SK-N-MC (cell line): ENCODE measurements at regions not wholly inside any gene's neighbourhood (a gene's known extent, or its start where the extent isn't known, plus 50 kb on each side); places are given as distances from the start of the nearest gene placed in this dataset.

Experiments
- DNase-seq: peaks from one replicate; pipeline ENCODE4 v3.0.0-alpha.2; 2011; ENCODE audit warnings: low read depth, low spot score
- H3K27ac ChIP-seq: fragments of 200-600 bp; sonication (generic); 2 replicates; pipeline ENCODE4 v1.5.1; 2016; ENCODE audit warnings: mixed run types
- H3K36me3 ChIP-seq: fragments of 200-600 bp; sonication (generic); 2 replicates; pipeline ENCODE4 v1.6.1; 2017; ENCODE audit warnings: antibody characterized with exemption, low read length, mixed read lengths; ENCODE audit not compliant: insufficient read depth
- H3K4me3 ChIP-seq: fragments of 200-600 bp; sonication (generic); 2 replicates; pipeline ENCODE4 v1.5.1; 2016
- H3K9ac ChIP-seq: fragments of 200-600 bp; sonication (generic); 2 replicates; pipeline ENCODE4 v1.8.0; 2017; ENCODE audit warnings: mixed run types, mixed read lengths; ENCODE audit not compliant: insufficient read length
- H3K9me3 ChIP-seq: fragments of 200-600 bp; sonication (generic); 2 replicates; pipeline ENCODE4 v1.6.1; 2017; ENCODE audit warnings: low read depth, mild to moderate bottlenecking, antibody characterized with exemption, low read length, moderate library complexity, mixed read lengths
- EZH2 ChIP-seq: fragments of 200-600 bp; sonication (generic); IDR thresholded peaks from one replicate; pipeline ENCODE4 v1.6.1; 2017; ENCODE audit warnings: antibody characterized with exemption
- FOXP2 ChIP-seq: optimal IDR thresholded peaks from 2 replicates; pipeline ENCODE3; 2011; ENCODE audit warnings: mild to moderate bottlenecking, moderate library complexity; ENCODE audit not compliant: insufficient read depth; ENCODE audit errors: extremely low read length, control extremely low read depth
- POLR2AphosphoS5 ChIP-seq: IDR thresholded peaks from 2 replicates; pipeline ENCODE4 v1.6.1; 2012; ENCODE audit warnings: mild to moderate bottlenecking, low read depth, low read length, borderline replicate concordance

GRCh38 chr2:8388781-8389180 is 293.1 kb upstream of the ID2 start:
- Histone ChIP-seq H3K9me3 (no peaks in the 10 kb centered on the region), H3K4me3 (peak overlapping the region; percentile 60; the same call in 1 of the 2 replicates), H3K36me3 (no peaks in the 10 kb centered on the region), H3K9ac (peak overlapping the region; percentile 73), H3K27ac (peak overlapping the region; percentile 99)
- no peak for DNase-seq
- TF ChIP-seq FOXP2 (no peak), POLR2AphosphoS5 (no peak), EZH2 (no peak)

GRCh38 chr2:8389431-8390108 is 292.3 kb upstream of the ID2 start:
- Histone ChIP-seq H3K36me3 (no peaks in the 10 kb centered on the region), H3K27ac (peak overlapping the region; percentile 99), H3K4me3 (peak overlapping the region; percentile 60), H3K9me3 (no peaks in the 10 kb centered on the region), H3K9ac (peak overlapping the region; percentile 73)
- peak; percentile 92 for DNase-seq
- TF ChIP-seq POLR2AphosphoS5 (peak; percentile 62; the same call in 1 of the 2 replicates), EZH2 (no peak)

- Histone ChIP-seq H3K4me3 (no peak overlapping the region), H3K9ac (no peak overlapping the region), H3K36me3 (no peaks in the 10 kb centered on the region), H3K27ac (peak overlapping the region; percentile 67; the same call in 1 of the 2 replicates), H3K9me3 (no peaks in the 10 kb centered on the region)
- no peak for DNase-seq
- no peak for TF ChIP-seq POLR2AphosphoS5
- TF ChIP-seq FOXP2: no peak
- no peak for TF ChIP-seq EZH2
Observed at GRCh38 chr2:8391126-8391525, 290.7 kb upstream of the ID2 start.

- no peaks in the 10 kb centered on the region for H3K9me3 ChIP-seq
- no peaks in the 10 kb centered on the region for H3K36me3 ChIP-seq
- peak overlapping the region; percentile 67 for H3K27ac ChIP-seq
- no peak for TF ChIP-seq EZH2
- no peak for TF ChIP-seq POLR2AphosphoS5
- no peak for TF ChIP-seq FOXP2
- no peak overlapping the region for H3K4me3 ChIP-seq
- DNase-seq: no peak
- H3K9ac ChIP-seq: peak overlapping the region; percentile 49
Observed at GRCh38 chr2:8391584-8391983, 290.3 kb upstream of the ID2 start.

- TF ChIP-seq FOXP2 (no peak), EZH2 (no peak), POLR2AphosphoS5 (no peak)
- no peak for DNase-seq
- Histone ChIP-seq H3K36me3 (no peaks in the 10 kb centered on the region), H3K4me3 (no peak overlapping the region), H3K9me3 (no peaks in the 10 kb centered on the region), H3K27ac (peak overlapping the region; percentile 67), H3K9ac (no peak overlapping the region)
Observed at GRCh38 chr2:8392098-8392866, 289.6 kb upstream of the ID2 start.

GRCh38 chr2:8393506-8393905 is 288.4 kb upstream of the ID2 start:
- DNase-seq: no peak
- Histone ChIP-seq H3K4me3 (no peak overlapping the region), H3K9ac (no peak overlapping the region), H3K27ac (no peak overlapping the region), H3K36me3 (no peaks in the 10 kb centered on the region), H3K9me3 (no peaks in the 10 kb centered on the region)
- TF ChIP-seq POLR2AphosphoS5: no peak
- no peak for TF ChIP-seq EZH2
- TF ChIP-seq FOXP2: no peak

GRCh38 chr2:8394131-8394530 is 287.7 kb upstream of the ID2 start:
- TF ChIP-seq POLR2AphosphoS5 (no peak), FOXP2 (no peak), EZH2 (no peak)
- no peak overlapping the region for H3K4me3 ChIP-seq
- no peak for DNase-seq
- no peak overlapping the region for H3K27ac ChIP-seq
- no peaks in the 10 kb centered on the region for H3K9me3 ChIP-seq
- no peak overlapping the region for H3K9ac ChIP-seq
- H3K36me3 ChIP-seq: no peaks in the 10 kb centered on the region

- Histone ChIP-seq H3K36me3 (no peaks in the 10 kb centered on the region), H3K9me3 (no peaks in the 10 kb centered on the region), H3K4me3 (no peak overlapping the region), H3K9ac (peak overlapping the region; percentile 43), H3K27ac (peak overlapping the region; percentile 90)
- TF ChIP-seq POLR2AphosphoS5 (no peak), FOXP2 (no peak), EZH2 (no peak)
- no peak for DNase-seq
Observed at GRCh38 chr2:8394569-8395359, 287.1 kb upstream of the ID2 start.
